HG03159 (cell line): ENCODE measurements at regions not wholly inside any gene's neighbourhood (a gene's known extent, or its start where the extent isn't known, plus 50 kb on each side); places are given as distances from the start of the nearest gene placed in this dataset.

Experiments
- ATAC-seq: cut with Tn5 transposase; IDR thresholded peaks from one replicate; pipeline ENCODE4 v1.9.1; 2021; ENCODE audit warnings: mild to moderate bottlenecking, moderate library complexity; ENCODE audit not compliant: unreplicated experiment

- ATAC-seq, result no peak
Observed at GRCh38 chr2:6557737-6558136, 308.0 kb downstream of the CMPK2 start.

GRCh38 chr2:6562771-6563170, 302.9 kb downstream of the CMPK2 start:
- ATAC-seq, result no peak

- no peak for ATAC-seq
Observed at GRCh38 chr2:6564326-6564725, 301.4 kb downstream of the CMPK2 start.

- no peak for ATAC-seq
Observed at GRCh38 chr2:6574121-6574520, 291.6 kb downstream of the CMPK2 start.

GRCh38 chr2:6576302-6576701, 289.4 kb downstream of the CMPK2 start:
- no peak for ATAC-seq

DNA sequence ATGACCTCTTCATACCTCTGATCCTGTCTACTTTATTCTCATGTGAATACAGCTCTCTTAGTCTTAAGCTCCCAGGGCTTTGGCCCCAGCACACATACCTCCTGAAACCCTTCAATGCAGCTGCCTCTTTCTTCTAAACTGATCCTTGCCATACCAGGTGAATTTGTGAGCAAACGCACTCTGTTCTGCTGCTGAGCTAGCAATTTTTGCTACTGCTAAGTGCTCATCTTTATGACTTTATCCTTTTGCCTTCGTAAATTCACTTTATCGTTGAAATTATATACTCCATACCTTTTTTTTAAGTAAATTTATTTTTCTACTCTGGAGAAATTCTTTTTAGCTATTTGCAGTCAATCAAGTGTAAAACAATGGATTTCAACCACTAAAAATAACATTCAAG, 287.7 kb downstream of the CMPK2 start:
- no peak for ATAC-seq

DNA sequence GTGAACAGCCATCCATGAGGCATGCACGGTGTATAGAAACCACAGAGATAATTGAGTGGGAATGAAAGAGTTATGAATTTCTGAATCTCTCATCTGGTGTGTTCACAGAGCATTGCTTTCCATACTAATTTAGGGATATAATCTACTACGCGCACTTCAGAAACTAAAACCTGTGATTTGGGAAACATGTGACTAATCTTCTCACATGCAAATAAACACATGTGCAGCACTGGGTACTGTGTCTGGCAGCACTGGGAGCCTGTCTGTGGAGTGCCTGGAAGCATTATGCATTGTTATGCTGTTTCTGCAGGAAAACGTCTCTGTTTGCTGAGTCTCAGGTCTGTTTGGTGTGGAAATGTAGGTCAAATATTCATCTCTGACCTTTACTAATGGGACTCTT, 287.3 kb downstream of the CMPK2 start:
- ATAC-seq, result no peak

DNA sequence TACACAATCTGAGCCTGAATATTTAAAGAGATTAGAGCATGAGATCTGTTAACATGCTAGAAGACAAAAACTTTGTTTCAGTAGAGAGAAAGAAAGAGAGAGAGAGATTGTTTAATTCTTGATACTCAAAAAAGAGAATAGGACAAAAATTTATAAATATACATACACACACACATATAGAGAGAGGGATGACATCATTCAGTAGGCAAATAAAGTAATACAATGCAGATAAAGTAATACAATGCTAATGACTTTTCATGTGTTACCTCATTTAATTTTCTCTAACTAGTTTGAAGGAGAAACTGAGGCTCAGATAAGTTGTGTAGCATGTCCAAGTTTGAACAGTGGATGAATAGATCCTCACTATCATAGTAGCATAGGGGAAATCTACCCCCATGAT, 286.4 kb downstream of the CMPK2 start:
- ATAC-seq, result no peak

DNA sequence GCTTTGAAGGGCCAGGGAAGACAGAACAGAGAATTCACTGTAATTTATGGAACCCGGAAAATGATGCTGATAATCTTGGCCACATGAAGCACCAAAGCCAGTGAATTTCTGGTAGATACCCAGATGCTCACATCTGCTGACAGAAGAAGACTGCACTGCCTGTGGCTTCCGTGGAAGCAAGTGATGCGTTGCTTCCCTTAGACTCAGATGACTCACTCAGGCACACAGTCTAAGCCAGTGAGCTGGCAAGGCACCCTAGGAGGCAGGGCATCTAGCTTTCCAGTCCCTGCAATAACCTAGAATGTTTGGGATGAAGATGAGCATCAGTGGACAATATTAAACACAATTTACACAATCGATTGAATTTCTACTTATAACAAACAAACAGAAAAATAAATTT, 284.7 kb downstream of the CMPK2 start:
- no peak for ATAC-seq

- ATAC-seq, result no peak
Observed at GRCh38 chr2:6589150-6589549, 276.6 kb downstream of the CMPK2 start.

DNA sequence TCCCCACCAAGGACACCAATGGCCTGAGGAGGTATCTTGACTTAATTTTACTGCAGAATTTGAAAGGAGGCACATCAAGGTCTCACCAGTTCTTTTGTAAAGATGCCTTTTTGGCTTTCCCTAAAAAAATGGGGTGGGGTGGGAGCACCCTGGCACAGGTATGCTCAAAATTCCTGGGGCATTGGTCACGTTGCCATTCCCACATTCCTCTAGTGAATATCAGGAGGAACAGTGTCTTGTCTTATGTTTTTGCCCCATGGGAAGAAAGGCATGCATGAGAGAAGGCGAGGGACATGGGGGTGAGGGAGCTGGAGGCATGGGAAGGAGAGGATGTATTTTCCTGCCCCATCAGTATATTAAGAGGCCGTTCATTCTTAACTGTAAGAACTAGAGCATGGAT, 275.3 kb downstream of the CMPK2 start:
- no peak for ATAC-seq

- ATAC-seq, result no peak
Observed at GRCh38 chr2:6602471-6602870, 263.2 kb downstream of the CMPK2 start.

GRCh38 chr2:6605836-6606505, 259.7 kb downstream of the CMPK2 start:
- no peak for ATAC-seq

GRCh38 chr2:6617794-6618193, 247.9 kb downstream of the CMPK2 start:
- no peak for ATAC-seq

DNA sequence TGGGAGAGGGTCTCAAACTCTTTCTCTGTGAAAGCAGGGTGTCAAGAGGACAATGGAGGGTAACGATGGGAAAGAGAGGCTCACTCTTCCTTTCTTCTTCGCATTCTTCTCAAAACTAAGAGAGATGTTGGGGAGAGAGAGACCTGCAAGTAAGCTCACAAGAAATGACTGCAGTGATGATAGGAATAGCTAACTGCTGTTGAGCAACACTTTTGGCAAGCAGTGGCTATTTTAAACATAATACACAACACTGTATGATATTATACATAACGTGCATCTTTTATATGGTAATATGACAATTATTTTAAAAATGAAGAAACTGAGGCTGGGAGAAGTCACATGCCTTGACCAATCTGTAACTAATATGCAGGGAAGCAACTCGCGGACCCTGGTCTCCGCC, 247.5 kb downstream of the CMPK2 start:
- ATAC-seq, result no peak

DNA sequence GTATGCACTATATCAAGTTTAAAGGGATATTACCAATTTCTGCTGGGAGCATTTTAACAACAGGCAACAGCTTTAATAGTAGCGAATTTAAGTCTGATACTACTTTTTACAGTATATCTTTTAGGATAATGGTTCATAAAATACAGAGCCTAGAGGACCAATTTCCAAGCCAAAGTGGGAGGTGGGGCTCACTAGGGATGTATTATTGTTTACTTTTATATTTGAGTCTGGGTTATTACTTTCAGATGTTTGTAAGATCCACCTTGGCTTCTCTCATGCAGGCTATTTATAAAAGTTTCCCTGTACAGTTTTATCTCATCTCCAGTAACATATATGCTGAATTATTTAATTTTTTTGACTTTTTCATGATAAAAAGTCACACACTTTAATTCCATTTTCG, 242.0 kb downstream of the CMPK2 start:
- no peak for ATAC-seq

- ATAC-seq, result no peak
Observed at GRCh38 chr2:6626401-6627012, 239.2 kb downstream of the CMPK2 start.

DNA sequence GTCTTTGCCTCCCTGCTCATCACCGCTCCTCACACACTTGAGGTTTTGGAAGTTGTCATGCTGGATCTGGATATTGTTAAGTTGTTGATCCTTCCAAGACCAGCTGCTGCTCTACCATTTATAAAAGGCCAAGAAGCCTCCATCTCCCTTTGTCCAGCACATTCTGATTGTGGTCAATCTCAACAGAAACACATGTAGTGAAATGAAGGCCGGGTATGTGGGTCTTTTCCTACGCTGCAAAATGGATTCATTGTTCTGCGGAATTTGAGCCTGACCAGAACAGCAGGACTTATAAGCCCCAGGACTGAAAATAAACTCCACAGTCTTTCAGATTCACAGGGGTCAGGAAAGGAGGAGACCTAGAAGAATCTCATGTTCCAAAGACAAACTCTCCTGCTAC, 238.4 kb downstream of the CMPK2 start:
- ATAC-seq, result no peak

GRCh38 chr2:6630209-6630608, 235.5 kb downstream of the CMPK2 start:
- no peak for ATAC-seq

- ATAC-seq, result no peak
Observed at GRCh38 chr2:6635296-6635695, 230.4 kb downstream of the CMPK2 start.

DNA sequence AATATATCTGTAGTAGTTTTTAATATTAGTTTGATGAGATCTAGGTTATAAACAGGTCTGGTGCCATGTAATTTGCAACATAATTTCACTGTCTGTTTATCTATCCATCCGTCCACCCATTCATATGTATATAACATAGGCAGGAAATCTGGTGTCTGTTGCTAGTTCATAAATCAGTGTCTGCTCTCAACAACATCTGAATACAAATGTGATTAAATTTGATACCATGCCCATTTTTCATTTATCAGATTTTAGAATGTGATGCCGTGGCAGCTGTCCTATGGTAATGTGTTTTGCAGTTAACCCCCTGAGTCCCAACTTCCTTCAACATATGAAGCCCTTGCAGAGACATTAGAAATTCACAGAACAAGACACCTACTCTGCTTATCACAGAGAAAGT, 228.4 kb downstream of the CMPK2 start:
- no peak for ATAC-seq

DNA sequence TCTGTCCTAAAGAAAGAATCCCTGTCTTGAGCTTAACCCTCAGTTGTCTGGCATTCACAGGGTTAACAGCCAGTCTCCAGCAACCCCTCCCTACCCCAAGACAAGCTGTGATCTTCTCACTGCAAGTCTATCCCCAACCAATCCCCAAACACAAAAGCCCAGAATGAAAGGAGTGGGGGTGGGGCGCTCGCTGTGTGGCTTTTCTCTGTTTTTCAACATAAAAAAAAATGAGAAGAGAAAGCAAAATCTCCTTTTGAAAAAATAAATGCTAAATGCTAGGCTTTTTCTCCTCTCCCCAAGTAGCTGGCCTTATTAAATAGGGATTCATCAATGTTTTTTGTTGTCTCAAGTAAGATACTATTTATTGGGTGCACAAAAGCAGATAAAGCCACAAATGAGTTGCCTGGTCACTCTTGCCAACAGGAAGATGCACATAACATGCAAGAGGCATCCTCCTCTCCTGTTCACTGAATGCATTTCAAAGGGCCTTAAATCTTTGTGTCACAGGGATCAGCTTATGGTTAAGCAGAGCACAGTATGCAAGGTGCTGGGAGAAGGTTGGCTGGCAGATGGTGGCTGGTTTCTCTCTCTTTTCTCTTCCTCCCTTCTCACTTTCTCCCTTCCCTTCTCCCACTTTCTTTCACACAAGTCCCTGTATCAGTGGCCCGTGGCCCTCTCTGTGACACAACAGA, 225.6 kb downstream of the CMPK2 start:
- no peak for ATAC-seq
